IPS-18a (cell line): ENCODE measurements at regions not wholly inside any gene's neighbourhood (a gene's known extent, or its start where the extent isn't known, plus 50 kb on each side); places are given as distances from the start of the nearest gene placed in this dataset.

Experiments
- H3K27ac ChIP-seq: one replicate; pipeline ENCODE4 v1.5.1; 2013; ENCODE audit warnings: low read length
- H3K27me3 ChIP-seq: one replicate; pipeline ENCODE4 v1.6.1; 2013; ENCODE audit warnings: mild to moderate bottlenecking, low read length; ENCODE audit not compliant: control insufficient read depth, insufficient read depth
- H3K36me3 ChIP-seq: one replicate; pipeline ENCODE4 v1.6.1; 2013; ENCODE audit warnings: low read depth, low read length; ENCODE audit not compliant: control insufficient read depth
- H3K4me1 ChIP-seq: one replicate; pipeline ENCODE4 v1.6.1; 2013; ENCODE audit warnings: low read depth, low read length; ENCODE audit not compliant: control insufficient read depth
- H3K4me3 ChIP-seq: one replicate; pipeline ENCODE4 v1.5.1; 2013; ENCODE audit warnings: low read length
- H3K9ac ChIP-seq: one replicate; pipeline ENCODE4 v1.6.1; 2013; ENCODE audit warnings: mild to moderate bottlenecking, low read length, moderate library complexity
- H3K9me3 ChIP-seq: one replicate; pipeline ENCODE4 v1.6.1; 2013; ENCODE audit warnings: low read depth, low read length; ENCODE audit not compliant: control insufficient read depth

GRCh38 chr2:7593360-7593759, 676.1 kb downstream of the RNF144A start:
- Histone ChIP-seq H3K9ac (no peak overlapping the region), H3K27me3 (no peaks in the 10 kb centered on the region), H3K4me1 (no peaks in the 10 kb centered on the region), H3K4me3 (no peak overlapping the region), H3K9me3 (no peaks in the 10 kb centered on the region), H3K36me3 (no peaks in the 10 kb centered on the region), H3K27ac (no peak overlapping the region)

DNA sequence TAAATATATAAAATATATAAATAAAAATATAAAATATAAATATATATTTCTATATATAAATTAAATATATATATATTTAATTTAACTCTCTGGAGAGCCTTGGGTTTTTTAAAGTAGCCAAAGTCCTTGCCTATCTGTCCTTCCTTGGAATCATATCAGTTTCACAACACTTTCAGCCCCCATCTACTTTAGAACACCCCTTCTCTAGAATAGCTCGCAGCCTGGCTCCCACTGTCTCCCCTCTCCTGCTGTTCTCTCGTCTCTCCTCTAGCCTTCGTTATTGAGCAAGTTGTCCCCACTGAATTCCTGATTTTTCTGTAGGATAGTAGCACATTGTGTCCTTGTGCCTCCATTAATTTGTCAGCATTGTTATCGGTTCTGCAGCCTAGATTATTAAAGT, 677.0 kb downstream of the RNF144A start:
- H3K27me3 ChIP-seq, result no peaks in the 10 kb centered on the region
- no peak overlapping the region for H3K4me3 ChIP-seq
- no peaks in the 10 kb centered on the region for H3K4me1 ChIP-seq
- no peaks in the 10 kb centered on the region for H3K36me3 ChIP-seq
- H3K9me3 ChIP-seq, result no peaks in the 10 kb centered on the region
- no peak overlapping the region for H3K9ac ChIP-seq
- no peak overlapping the region for H3K27ac ChIP-seq

DNA sequence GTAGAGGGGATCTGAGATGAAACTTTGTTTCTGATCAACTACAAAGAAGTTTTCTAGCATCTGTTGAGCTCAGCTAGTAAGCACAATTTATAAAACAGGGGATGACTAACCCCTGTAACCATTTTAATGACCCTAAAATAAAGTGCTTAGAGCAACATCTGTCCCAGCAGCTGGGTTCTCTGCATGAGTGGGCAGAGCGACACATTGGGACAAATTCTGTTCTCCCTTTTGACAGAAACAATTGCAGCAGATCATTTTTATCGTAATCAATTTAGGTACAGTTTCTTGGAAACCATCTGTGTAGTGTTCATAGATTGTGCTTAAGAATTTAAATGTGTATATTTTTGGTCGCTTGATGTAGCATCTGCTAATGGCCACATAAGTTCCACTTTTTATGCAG, 678.0 kb downstream of the RNF144A start:
- Histone ChIP-seq H3K27ac (no peak overlapping the region), H3K4me1 (no peaks in the 10 kb centered on the region), H3K27me3 (no peaks in the 10 kb centered on the region), H3K36me3 (no peaks in the 10 kb centered on the region), H3K9ac (no peak overlapping the region), H3K9me3 (no peaks in the 10 kb centered on the region), H3K4me3 (no peak overlapping the region)

DNA sequence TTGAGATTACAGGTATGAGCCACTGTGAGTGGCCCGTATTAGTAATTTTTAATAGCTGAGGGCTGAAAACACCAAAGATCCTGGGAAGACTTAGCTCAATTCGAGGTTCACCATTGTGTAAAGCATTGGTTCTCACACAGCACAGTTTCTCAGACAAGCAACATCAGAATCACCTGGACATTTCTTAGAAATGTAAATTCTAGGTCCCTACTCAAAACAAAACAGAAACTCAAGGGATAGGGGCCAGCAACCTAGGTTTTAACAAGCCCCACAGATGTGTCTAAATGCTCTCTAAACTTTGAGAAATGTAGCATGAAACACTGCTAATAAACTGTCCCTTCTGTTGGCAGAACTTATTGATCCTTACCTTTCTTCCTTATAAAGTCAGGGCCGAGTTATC, 681.2 kb downstream of the RNF144A start:
- no peak overlapping the region for H3K9ac ChIP-seq
- H3K4me1 ChIP-seq, result no peaks in the 10 kb centered on the region
- no peaks in the 10 kb centered on the region for H3K27me3 ChIP-seq
- no peak overlapping the region for H3K27ac ChIP-seq
- H3K9me3 ChIP-seq, result no peaks in the 10 kb centered on the region
- H3K36me3 ChIP-seq, result no peaks in the 10 kb centered on the region
- H3K4me3 ChIP-seq, result no peak overlapping the region

GRCh38 chr2:7599462-7600258, 682.4 kb downstream of the RNF144A start:
- Histone ChIP-seq H3K36me3 (no peaks in the 10 kb centered on the region), H3K27ac (no peak overlapping the region), H3K9ac (no peak overlapping the region), H3K27me3 (no peaks in the 10 kb centered on the region), H3K4me1 (no peaks in the 10 kb centered on the region), H3K4me3 (no peak overlapping the region), H3K9me3 (no peaks in the 10 kb centered on the region)

- no peak overlapping the region for H3K27ac ChIP-seq
- H3K4me3 ChIP-seq, result no peak overlapping the region
- H3K9me3 ChIP-seq, result no peaks in the 10 kb centered on the region
- H3K36me3 ChIP-seq, result no peaks in the 10 kb centered on the region
- no peaks in the 10 kb centered on the region for H3K27me3 ChIP-seq
- no peaks in the 10 kb centered on the region for H3K4me1 ChIP-seq
- no peak overlapping the region for H3K9ac ChIP-seq
These were observed 684.8 kb downstream of the RNF144A start for GRCh38 chr2:7601990-7602389.

DNA sequence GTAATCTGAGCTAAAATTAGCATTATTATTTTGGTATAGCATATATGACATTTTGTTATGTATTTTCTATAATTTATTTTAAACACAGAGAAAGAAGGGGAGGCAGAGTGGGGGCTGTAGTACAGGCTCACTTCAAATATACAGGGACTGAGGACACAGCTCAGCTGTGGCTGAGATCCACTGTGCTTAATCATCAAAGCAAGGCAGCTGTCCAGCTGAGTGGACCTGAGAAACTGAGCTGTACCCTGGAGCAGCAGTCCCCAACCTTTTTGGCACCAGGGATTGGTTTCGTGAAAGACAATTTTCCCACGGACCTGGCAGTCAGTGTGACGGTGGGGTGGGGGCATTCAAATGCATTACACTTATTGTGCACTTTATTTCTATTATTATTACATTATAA, 687.2 kb downstream of the RNF144A start:
- Histone ChIP-seq H3K27ac (no peak overlapping the region), H3K36me3 (no peaks in the 10 kb centered on the region), H3K4me1 (no peaks in the 10 kb centered on the region), H3K4me3 (no peak overlapping the region), H3K9me3 (no peaks in the 10 kb centered on the region), H3K9ac (no peak overlapping the region), H3K27me3 (no peaks in the 10 kb centered on the region)

- Histone ChIP-seq H3K4me1 (no peaks in the 10 kb centered on the region), H3K27ac (no peak overlapping the region), H3K4me3 (no peak overlapping the region), H3K9me3 (no peaks in the 10 kb centered on the region), H3K36me3 (no peaks in the 10 kb centered on the region), H3K9ac (no peak overlapping the region), H3K27me3 (no peaks in the 10 kb centered on the region)
These were observed 690.4 kb downstream of the RNF144A start for GRCh38 chr2:7607441-7608173.

GRCh38 chr2:7609556-7609955, 692.3 kb downstream of the RNF144A start:
- H3K9ac ChIP-seq, result no peak overlapping the region
- H3K27me3 ChIP-seq, result no peaks in the 10 kb centered on the region
- H3K36me3 ChIP-seq, result no peaks in the 10 kb centered on the region
- H3K4me1 ChIP-seq, result no peaks in the 10 kb centered on the region
- no peak overlapping the region for H3K27ac ChIP-seq
- H3K9me3 ChIP-seq, result no peaks in the 10 kb centered on the region
- H3K4me3 ChIP-seq, result no peak overlapping the region

GRCh38 chr2:7609974-7610373, 692.8 kb downstream of the RNF144A start:
- no peaks in the 10 kb centered on the region for H3K27me3 ChIP-seq
- no peak overlapping the region for H3K27ac ChIP-seq

GRCh38 chr2:7611750-7612149, 694.5 kb downstream of the RNF144A start:
- Histone ChIP-seq H3K9ac (no peak overlapping the region), H3K9me3 (no peaks in the 10 kb centered on the region), H3K27ac (no peak overlapping the region), H3K27me3 (no peaks in the 10 kb centered on the region), H3K36me3 (no peaks in the 10 kb centered on the region), H3K4me1 (no peaks in the 10 kb centered on the region), H3K4me3 (no peak overlapping the region)

More at GRCh38 chr2:7609974-7610373, 692.8 kb downstream of the RNF144A start:
- Histone ChIP-seq H3K9ac (no peak overlapping the region), H3K36me3 (no peaks in the 10 kb centered on the region), H3K4me3 (no peak overlapping the region), H3K4me1 (no peaks in the 10 kb centered on the region), H3K9me3 (no peaks in the 10 kb centered on the region)

DNA sequence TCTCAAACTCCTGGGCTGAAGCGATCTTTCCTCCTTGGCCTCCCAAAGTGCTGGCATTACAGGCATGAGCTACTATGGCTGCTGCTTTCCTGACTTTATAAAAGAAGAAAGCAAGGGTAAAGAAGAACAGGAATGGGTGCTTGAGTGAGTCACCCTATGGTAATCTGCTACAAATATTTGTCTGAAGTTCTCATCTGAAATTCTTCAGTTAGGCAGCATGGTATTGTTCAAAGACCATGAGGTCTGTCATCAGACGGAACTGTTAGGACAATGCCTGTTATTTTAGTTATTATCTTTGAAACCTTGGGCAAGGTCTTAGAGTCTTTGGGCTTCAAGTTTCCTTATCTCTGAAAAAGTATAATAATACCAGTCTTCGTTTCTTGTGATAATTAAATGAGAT, 695.8 kb downstream of the RNF144A start:
- no peak overlapping the region for H3K9ac ChIP-seq
- no peak overlapping the region for H3K4me3 ChIP-seq
- no peak overlapping the region for H3K27ac ChIP-seq
- H3K4me1 ChIP-seq, result no peaks in the 10 kb centered on the region
- no peaks in the 10 kb centered on the region for H3K9me3 ChIP-seq
- H3K27me3 ChIP-seq, result no peaks in the 10 kb centered on the region
- H3K36me3 ChIP-seq, result no peaks in the 10 kb centered on the region
